Keratinocyte (primary cell): ENCODE measurements at regions not wholly inside any gene's neighbourhood (a gene's known extent, or its start where the extent isn't known, plus 50 kb on each side); places are given as distances from the start of the nearest gene placed in this dataset.

Experiments used
- DNase-seq: peaks from one replicate; pipeline ENCODE4 v3.0.0-alpha.2; 2011; ENCODE audit warnings: low read depth, missing footprints, low spot score
- FAIRE-seq: peaks from 2 replicates; lab custom pipeline; 2011; peaks lifted over from hg19 to GRCh38; lab: Jason Lieb, UNC
- H2AFZ ChIP-seq: 2 replicates; pipeline ENCODE4 v1.6.0; 2012; ENCODE audit warnings: low read length, control low read depth, inconsistent platforms; ENCODE audit not compliant: control insufficient read depth
- H3K27ac ChIP-seq: 2 replicates; pipeline ENCODE4 v1.5.1; 2011; ENCODE audit warnings: low read length; ENCODE audit not compliant: control insufficient read depth, insufficient read depth
- H3K27me3 ChIP-seq: 3 replicates; pipeline ENCODE4 v1.6.0; 2011; ENCODE audit warnings: low read length; ENCODE audit not compliant: control insufficient read depth, insufficient read depth; ENCODE audit errors: extremely low read depth
- H3K36me3 ChIP-seq, 2 experiments: 2 replicates in 1 of 2; 3 replicates in 1 of 2; pipeline ENCODE4 v1.5.1; 2011; ENCODE audit warnings: low read length in 2 of 2, mild to moderate bottlenecking in 1 of 2; ENCODE audit not compliant: control insufficient read depth in 2 of 2, insufficient read depth in 2 of 2; ENCODE audit errors: extremely low read depth in 1 of 2
- H3K4me1 ChIP-seq: 3 replicates; pipeline ENCODE4 v1.5.1; 2011; ENCODE audit warnings: low read length; ENCODE audit not compliant: control insufficient read depth, insufficient read depth; ENCODE audit errors: extremely low read depth
- H3K4me2 ChIP-seq: 3 replicates; pipeline ENCODE4 v1.6.0; 2011; ENCODE audit warnings: low read depth, low read length; ENCODE audit not compliant: control insufficient read depth, insufficient read depth; ENCODE audit errors: extremely low read depth
- H3K4me3 ChIP-seq, 3 experiments: fragments of 200-600 bp in 1 of 3; sonication (generic) in 1 of 3; 2 replicates in 2 of 3; 3 replicates in 1 of 3; pipeline ENCODE4 v1.5.1; 2011 to 2016; ENCODE audit warnings: low read length in 3 of 3, mild to moderate bottlenecking in 3 of 3, control low read depth in 2 of 3, inconsistent platforms in 1 of 3, low read depth in 1 of 3, mixed read lengths in 1 of 3, mixed run types in 1 of 3, moderate library complexity in 1 of 3; ENCODE audit not compliant: control insufficient read depth in 2 of 3, insufficient read depth in 2 of 3; ENCODE audit errors: extremely low read depth in 1 of 3
- H3K79me2 ChIP-seq: 2 replicates; pipeline ENCODE4 v1.6.0; 2012; ENCODE audit warnings: low read length; ENCODE audit not compliant: control insufficient read depth, insufficient read depth
- H3K9ac ChIP-seq: 3 replicates; pipeline ENCODE4 v1.6.0; 2011; ENCODE audit warnings: low read length; ENCODE audit not compliant: control insufficient read depth, insufficient read depth; ENCODE audit errors: extremely low read depth
- H3K9me1 ChIP-seq: 3 replicates; pipeline ENCODE4 v1.6.0; 2011; ENCODE audit warnings: low read length; ENCODE audit not compliant: control insufficient read depth, insufficient read depth; ENCODE audit errors: extremely low read depth
- H3K9me3 ChIP-seq: 2 replicates; pipeline ENCODE4 v1.5.1; 2012; ENCODE audit warnings: low read depth, low read length; ENCODE audit not compliant: control insufficient read depth
- H4K20me1 ChIP-seq: 3 replicates; pipeline ENCODE4 v1.6.0; 2011; ENCODE audit warnings: low read length; ENCODE audit not compliant: control insufficient read depth, insufficient read depth; ENCODE audit errors: extremely low read depth
- EZH2 ChIP-seq: IDR thresholded peaks from one replicate; pipeline ENCODE4 v1.6.1; 2012; ENCODE audit warnings: inconsistent platforms, mild to moderate bottlenecking, low read length, moderate library complexity
- dilution Hi-C: fragments of 300-500 bp; cut with MboI; formaldehyde crosslinking; loops from one replicate; pipeline ENCODE4 v1.7.0; 2020; ENCODE audit warnings: low sequenced_read_pairs; ENCODE audit not compliant: extremely low pct_ligation_motif_present
- TF ChIP-seq, protein P1 (sequence below), 3 experiments: IDR thresholded peaks in 1 of 3; conservative IDR thresholded peaks in 1 of 3; optimal IDR thresholded peaks in 1 of 3; 2 replicates in 2 of 3; 3 replicates in 1 of 3; pipeline versions ENCODE3 to v1.5.1; 2011; ENCODE audit warnings: low read length in 3 of 3, mild to moderate bottlenecking in 3 of 3, moderate library complexity in 2 of 3, control low read depth in 1 of 3, inconsistent platforms in 1 of 3; ENCODE audit not compliant: insufficient read depth in 2 of 3; ENCODE audit errors: extremely low read depth in 1 of 3

- Histone ChIP-seq H3K4me1 (no peaks in the 10 kb centered on the region), H2AFZ (no peak overlapping the region), H3K36me3 (no peaks in the 10 kb centered on the region), H3K79me2 (no peaks in the 10 kb centered on the region), H3K9me3 (no peaks in the 10 kb centered on the region), H3K9me1 (no peaks in the 10 kb centered on the region), H3K4me2 (no peak overlapping the region), H3K27me3 (no peaks in the 10 kb centered on the region), H3K9ac (no peak overlapping the region), H3K4me3 (no peak overlapping the region), H3K27ac (no peak overlapping the region), H4K20me1 (no peaks in the 10 kb centered on the region)
- TF ChIP-seq, protein P1, sequence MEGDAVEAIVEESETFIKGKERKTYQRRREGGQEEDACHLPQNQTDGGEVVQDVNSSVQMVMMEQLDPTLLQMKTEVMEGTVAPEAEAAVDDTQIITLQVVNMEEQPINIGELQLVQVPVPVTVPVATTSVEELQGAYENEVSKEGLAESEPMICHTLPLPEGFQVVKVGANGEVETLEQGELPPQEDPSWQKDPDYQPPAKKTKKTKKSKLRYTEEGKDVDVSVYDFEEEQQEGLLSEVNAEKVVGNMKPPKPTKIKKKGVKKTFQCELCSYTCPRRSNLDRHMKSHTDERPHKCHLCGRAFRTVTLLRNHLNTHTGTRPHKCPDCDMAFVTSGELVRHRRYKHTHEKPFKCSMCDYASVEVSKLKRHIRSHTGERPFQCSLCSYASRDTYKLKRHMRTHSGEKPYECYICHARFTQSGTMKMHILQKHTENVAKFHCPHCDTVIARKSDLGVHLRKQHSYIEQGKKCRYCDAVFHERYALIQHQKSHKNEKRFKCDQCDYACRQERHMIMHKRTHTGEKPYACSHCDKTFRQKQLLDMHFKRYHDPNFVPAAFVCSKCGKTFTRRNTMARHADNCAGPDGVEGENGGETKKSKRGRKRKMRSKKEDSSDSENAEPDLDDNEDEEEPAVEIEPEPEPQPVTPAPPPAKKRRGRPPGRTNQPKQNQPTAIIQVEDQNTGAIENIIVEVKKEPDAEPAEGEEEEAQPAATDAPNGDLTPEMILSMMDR (optimal IDR thresholded peaks at IDR 0.05 in 1 of 3, IDR thresholded peaks at IDR 0.05 in 1 of 3, conservative IDR thresholded peaks at IDR 0.05 in 1 of 3; ENCODE audit: extremely low read depth in 1 of 3, insufficient read depth in 2 of 3, low read length in 3 of 3), result no peak
- no peak for TF ChIP-seq EZH2
- no peak for FAIRE-seq
- DNase-seq, result no peak
- dilution Hi-C loops, result no loop called here
Measured at GRCh38 chr2:59776726-59777008, 776.8 kb downstream of the BCL11A start.

GRCh38 chr2:59774821-59775433 is 778.5 kb downstream of the BCL11A start:
- Histone ChIP-seq H3K79me2 (no peaks in the 10 kb centered on the region), H3K4me3 (no peak overlapping the region), H3K36me3 (no peaks in the 10 kb centered on the region), H3K9me1 (no peaks in the 10 kb centered on the region), H3K4me1 (no peaks in the 10 kb centered on the region), H3K9ac (no peak overlapping the region), H3K27ac (no peak overlapping the region), H2AFZ (no peak overlapping the region), H3K9me3 (no peaks in the 10 kb centered on the region), H4K20me1 (no peaks in the 10 kb centered on the region), H3K4me2 (no peak overlapping the region), H3K27me3 (no peaks in the 10 kb centered on the region)
- no peak for DNase-seq
- dilution Hi-C loops, result no loop called here
- TF ChIP-seq EZH2, result no peak
- TF ChIP-seq, protein P1 (optimal IDR thresholded peaks at IDR 0.05 in 1 of 3, IDR thresholded peaks at IDR 0.05 in 1 of 3, conservative IDR thresholded peaks at IDR 0.05 in 1 of 3; ENCODE audit: extremely low read depth in 1 of 3, insufficient read depth in 2 of 3, low read length in 3 of 3), result no peak
- no peak for FAIRE-seq
